ENCODE measurements at regions not wholly inside any gene's neighbourhood (a gene's known extent, or its start where the extent isn't known, plus 50 kb on each side); places are given as distances from the start of the nearest gene placed in this dataset.

DNA sequence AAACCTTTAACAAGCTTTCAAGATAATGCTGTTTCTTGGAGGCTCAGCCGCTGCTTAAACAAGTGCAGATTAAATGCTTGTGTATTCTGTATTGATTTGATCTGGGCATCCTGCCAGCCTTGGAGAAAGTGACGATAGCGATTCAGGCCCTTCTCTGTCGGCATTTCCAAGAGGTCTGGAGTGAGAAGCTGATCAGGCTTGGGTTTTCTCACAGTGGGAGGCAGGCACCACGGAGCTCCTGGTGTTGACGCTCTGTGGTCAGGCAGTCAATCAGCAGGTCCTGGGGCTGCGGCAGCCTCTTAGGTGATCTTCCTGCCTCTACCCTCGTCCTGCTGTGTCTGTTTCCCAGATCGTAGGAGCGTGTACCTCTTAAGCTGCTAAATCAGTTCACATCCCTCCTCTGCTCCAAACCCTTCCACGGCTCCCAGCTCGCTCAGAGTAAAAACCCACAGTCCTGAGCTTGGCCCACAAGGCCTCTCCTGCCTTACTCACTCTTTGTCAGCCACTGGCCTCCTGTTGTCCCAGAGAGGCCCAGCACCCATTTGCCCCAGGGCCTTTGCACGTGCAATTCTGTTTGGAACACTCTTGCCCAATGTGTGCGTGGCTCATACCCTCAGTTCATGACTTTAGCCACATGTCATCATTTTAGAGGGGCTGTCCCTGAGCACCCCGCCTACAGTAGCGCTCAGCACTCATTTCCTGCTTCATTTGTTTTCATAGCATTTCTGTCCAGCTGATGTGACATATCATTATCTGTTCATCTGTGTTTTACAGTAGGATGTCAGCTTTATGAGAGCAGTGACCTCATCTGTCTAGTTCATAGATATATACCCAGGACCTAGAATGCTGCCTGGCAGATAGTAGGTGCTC, 155.4 kb downstream of the AACS start:
- TF ChIP-seq, protein P1, sequence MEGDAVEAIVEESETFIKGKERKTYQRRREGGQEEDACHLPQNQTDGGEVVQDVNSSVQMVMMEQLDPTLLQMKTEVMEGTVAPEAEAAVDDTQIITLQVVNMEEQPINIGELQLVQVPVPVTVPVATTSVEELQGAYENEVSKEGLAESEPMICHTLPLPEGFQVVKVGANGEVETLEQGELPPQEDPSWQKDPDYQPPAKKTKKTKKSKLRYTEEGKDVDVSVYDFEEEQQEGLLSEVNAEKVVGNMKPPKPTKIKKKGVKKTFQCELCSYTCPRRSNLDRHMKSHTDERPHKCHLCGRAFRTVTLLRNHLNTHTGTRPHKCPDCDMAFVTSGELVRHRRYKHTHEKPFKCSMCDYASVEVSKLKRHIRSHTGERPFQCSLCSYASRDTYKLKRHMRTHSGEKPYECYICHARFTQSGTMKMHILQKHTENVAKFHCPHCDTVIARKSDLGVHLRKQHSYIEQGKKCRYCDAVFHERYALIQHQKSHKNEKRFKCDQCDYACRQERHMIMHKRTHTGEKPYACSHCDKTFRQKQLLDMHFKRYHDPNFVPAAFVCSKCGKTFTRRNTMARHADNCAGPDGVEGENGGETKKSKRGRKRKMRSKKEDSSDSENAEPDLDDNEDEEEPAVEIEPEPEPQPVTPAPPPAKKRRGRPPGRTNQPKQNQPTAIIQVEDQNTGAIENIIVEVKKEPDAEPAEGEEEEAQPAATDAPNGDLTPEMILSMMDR (IDR thresholded peaks at IDR 0.05; ENCODE audit: low read length, missing control alignments): no peak
- no peak overlapping the region for H3K4me3 ChIP-seq (replicated peaks; ENCODE audit: low read depth, low read length)
- peak; percentile 3 for DNase-seq (ENCODE audit: low read depth)

GRCh38 chr12:125221602-125222001, 156.4 kb downstream of the AACS start:
- DNase-seq (ENCODE audit: low read depth): no peak
- TF ChIP-seq, protein P1 (IDR thresholded peaks at IDR 0.05; ENCODE audit: low read length, missing control alignments): no peak

GRCh38 chr12:125222876-125223275, 157.6 kb downstream of the AACS start:
- no peak for DNase-seq (ENCODE audit: low read depth)
- TF ChIP-seq, protein P1 (IDR thresholded peaks at IDR 0.05; ENCODE audit: low read length, missing control alignments): no peak
- no peak overlapping the region for H3K4me3 ChIP-seq (replicated peaks; ENCODE audit: low read depth, low read length)

More at GRCh38 chr12:125221602-125222001, 156.4 kb downstream of the AACS start:
- H3K4me3 ChIP-seq (replicated peaks; ENCODE audit: low read depth, low read length): no peak overlapping the region

DNA sequence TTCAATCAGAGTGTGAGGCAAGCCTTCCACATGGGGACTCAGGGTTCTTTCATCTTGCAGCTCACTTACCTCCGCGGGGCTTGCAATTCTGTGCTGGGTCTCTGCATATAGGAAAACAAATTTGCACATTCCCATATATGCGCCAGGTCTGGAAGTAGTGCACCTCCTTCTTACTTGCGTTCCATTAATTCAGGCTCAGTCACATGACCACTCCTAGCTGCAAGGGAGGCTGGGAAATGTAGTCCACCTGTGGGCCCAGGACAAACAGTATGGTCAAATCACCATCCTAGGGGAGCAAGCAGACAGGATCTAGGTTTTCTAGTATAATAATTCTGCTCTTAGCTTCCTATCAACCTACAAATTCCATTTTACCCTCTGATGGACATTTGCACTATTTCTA, 160.4 kb downstream of the AACS start:
- no peak overlapping the region for H3K4me3 ChIP-seq (replicated peaks; ENCODE audit: low read depth, low read length)
- TF ChIP-seq, protein P1 (IDR thresholded peaks at IDR 0.05; ENCODE audit: low read length, missing control alignments): no peak
- no peak for DNase-seq (ENCODE audit: low read depth)

DNA sequence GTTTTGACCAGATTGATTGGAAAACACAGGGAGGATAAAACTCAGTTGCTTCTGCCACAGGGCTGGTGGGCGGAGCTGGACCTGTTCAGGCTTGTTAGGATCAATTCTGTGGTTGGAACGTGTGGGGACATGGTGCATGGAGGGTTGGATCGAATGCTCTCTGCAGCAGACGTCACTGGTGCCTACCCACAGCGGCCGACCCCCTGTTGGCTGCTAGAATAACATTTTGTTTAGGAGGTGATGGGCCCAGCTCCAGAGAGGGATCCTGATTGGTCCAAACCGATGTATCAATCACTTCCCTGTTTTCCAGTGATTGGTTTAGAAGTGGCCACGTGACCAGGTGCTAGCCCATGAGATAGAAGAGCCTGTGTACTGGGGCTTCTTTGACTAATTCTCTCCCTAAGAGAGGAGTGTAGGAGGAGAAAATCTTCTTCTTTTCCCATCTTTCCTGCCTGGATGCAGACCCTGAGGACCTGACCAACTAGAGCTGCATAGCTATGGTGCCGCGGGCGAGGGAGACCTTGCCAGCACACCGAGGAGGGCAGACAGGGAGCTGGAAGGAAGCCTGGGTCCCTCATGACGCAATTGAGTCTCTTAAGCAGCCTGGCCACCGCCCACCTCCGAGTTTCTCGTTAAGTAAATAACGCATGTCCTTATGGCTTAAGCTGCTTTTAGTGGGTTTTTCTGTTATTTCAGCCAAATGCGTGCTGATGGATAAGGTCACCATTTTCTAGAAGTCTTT, 163.5 kb downstream of the AACS start:
- H3K4me3 ChIP-seq (replicated peaks; ENCODE audit: low read depth, low read length): no peak overlapping the region
- TF ChIP-seq, protein P1 (IDR thresholded peaks at IDR 0.05; ENCODE audit: low read length, missing control alignments): no peak
- no peak for DNase-seq (ENCODE audit: low read depth)

GRCh38 chr12:125229878-125230530, 164.8 kb downstream of the AACS start:
- no peak overlapping the region for H3K4me3 ChIP-seq (replicated peaks; ENCODE audit: low read depth, low read length)
- TF ChIP-seq, protein P1 (IDR thresholded peaks at IDR 0.05; ENCODE audit: low read length, missing control alignments): no peak
- DNase-seq (ENCODE audit: low read depth): no peak

Measured in fibroblast of pulmonary artery (primary cell).